K562 (cell line): ENCODE measurements at regions not wholly inside any gene's neighbourhood (a gene's known extent, or its start where the extent isn't known, plus 50 kb on each side); places are given as distances from the start of the nearest gene placed in this dataset.

Source experiments
- ATAC-seq: fragments of 200-7000 bp; cut with Tn5 transposase; 3 replicates; pipeline ENCODE4 v1.9.1; 2020; ENCODE audit warnings: moderate library complexity
- BruUV-seq: library from RNA; stranded (reverse); fragments of 400-500 nt; replicated peaks from 2 replicates; lab custom pipeline; 2021; lab: Mats Ljungman, UMichigan
- CTCF ChIA-PET: fragments of 300-600 bp; formaldehyde crosslinking; extraction: SDS; loops from one replicate; lab custom pipeline; 2021; ENCODE audit warnings: low intra/inter-chr PET ratio; lab: Yijun Ruan, JAX
- POLR2A ChIA-PET: fragments of 300-600, 350-650 bp; sonication (Branson Sonifier 250); formaldehyde crosslinking; extraction: SDS; loops from one replicate; lab custom pipeline; 2021; ENCODE audit warnings: antibody characterized with exemption, inconsistent platforms; lab: Yijun Ruan, JAX
- DNase-seq, 4 experiments: peaks; one replicate each; pipeline versions ENCODE4 v3.0.0 to v3.0.0-alpha.2; 2011 to 2018; ENCODE audit warnings: low spot score in 3 of 4, mixed read lengths in 3 of 4; ENCODE audit errors: extremely low read depth in 1 of 4
- FAIRE-seq: peaks from 2 replicates; lab custom pipeline; 2011; peaks lifted over from hg19 to GRCh38; lab: Jason Lieb, UNC
- H2AFZ ChIP-seq: 2 replicates; pipeline ENCODE4 v1.6.0; 2011; ENCODE audit warnings: low read depth, low read length, control low read depth, inconsistent platforms
- H3K27ac ChIP-seq: fragments of 200-600 bp; 3 replicates; pipeline ENCODE4 v1.8.0; 2011; ENCODE audit warnings: low read depth, mild to moderate bottlenecking, control low read depth, inconsistent platforms, low read length, moderate library complexity, mixed read lengths; ENCODE audit errors: extremely low read depth
- H3K27me3 ChIP-seq, 2 experiments: fragments of 300-600 bp in 1 of 2; 2 replicates in 1 of 2; 3 replicates in 1 of 2; pipeline versions ENCODE4 v1.6.0 to v1.8.0; 2011; ENCODE audit warnings: inconsistent platforms in 2 of 2, low read length in 2 of 2, mild to moderate bottlenecking in 1 of 2, mixed read lengths in 1 of 2, moderate library complexity in 1 of 2; ENCODE audit not compliant: control insufficient read depth in 2 of 2, insufficient read depth in 2 of 2
- H3K36me3 ChIP-seq: fragments of 300-600 bp; 3 replicates; pipeline ENCODE4 v1.8.0; 2011; ENCODE audit warnings: mild to moderate bottlenecking, low read length, inconsistent platforms; ENCODE audit not compliant: control insufficient read depth, insufficient read depth
- H3K4me1 ChIP-seq, 2 experiments: fragments of 200-600 bp in 1 of 2; replicated peaks in 1 of 2; 2 replicates in 1 of 2; 3 replicates in 1 of 2; pipeline versions ENCODE4 v1.5.1 to v1.8.0; 2011; ENCODE audit warnings: inconsistent platforms in 2 of 2, low read length in 2 of 2, mild to moderate bottlenecking in 1 of 2, mixed read lengths in 1 of 2, moderate library complexity in 1 of 2; ENCODE audit not compliant: control insufficient read depth in 2 of 2, insufficient read depth in 2 of 2
- H3K4me2 ChIP-seq: 2 replicates; pipeline ENCODE4 v1.6.1; 2011; ENCODE audit warnings: low read length, control low read depth, inconsistent platforms, mixed read lengths; ENCODE audit not compliant: insufficient read depth
- H3K4me3 ChIP-seq: fragments of 200-600 bp; sonication (generic), shearing (Covaris generic); 2 replicates; pipeline ENCODE4 v1.5.1; 2016; ENCODE audit warnings: control low read depth, inconsistent platforms
- H3K79me2 ChIP-seq: fragments of 200-600 bp; 3 replicates; pipeline ENCODE4 v1.8.0; 2011; ENCODE audit warnings: low read length, inconsistent platforms; ENCODE audit not compliant: control insufficient read depth, insufficient read depth
- H3K9ac ChIP-seq, 2 experiments: 2 replicates each; pipeline versions ENCODE4 v1.6.0 to v1.6.1; 2011; ENCODE audit warnings: low read depth in 2 of 2, low read length in 2 of 2, control low read depth in 1 of 2, inconsistent platforms in 1 of 2, mild to moderate bottlenecking in 1 of 2, mixed read lengths in 1 of 2; ENCODE audit not compliant: insufficient read depth in 1 of 2
- H3K9me1 ChIP-seq: one replicate; pipeline ENCODE4 v1.6.0; 2011; ENCODE audit warnings: inconsistent platforms, mild to moderate bottlenecking, low read length, moderate library complexity; ENCODE audit not compliant: control insufficient read depth, insufficient read depth
- H3K9me3 ChIP-seq: replicated peaks from 2 replicates; pipeline ENCODE4 v1.5.1; 2011; ENCODE audit warnings: low read depth, low read length, inconsistent platforms; ENCODE audit not compliant: control insufficient read depth, insufficient read depth
- H4K20me1 ChIP-seq: replicated peaks from 2 replicates; pipeline ENCODE4 v1.6.1; 2011; ENCODE audit warnings: low read length, inconsistent platforms, mixed read lengths; ENCODE audit not compliant: control insufficient read depth, insufficient read depth
- ARNT ChIP-seq, 2 experiments: fragments of 450-650 bp; IDR thresholded peaks; 2 replicates each; pipeline ENCODE4 v1.6.1; 2016; ENCODE audit warnings: mild to moderate bottlenecking in 1 of 2
- HNRNPH1 ChIP-seq: fragments of 200-400 bp; formaldehyde crosslinking; optimal IDR thresholded peaks from 2 replicates; pipeline ENCODE3; 2017; ENCODE audit warnings: low read depth, mild to moderate bottlenecking, low read length, moderate library complexity
- JUND ChIP-seq, 2 experiments: IDR thresholded peaks; 2 replicates in 1 of 2; 3 replicates in 1 of 2; pipeline ENCODE4 v1.6.1; 2011; ENCODE audit warnings: borderline replicate concordance in 2 of 2, low read depth in 2 of 2, low read length in 2 of 2, improper control_type of control experiment in 1 of 2, missing biosample characterization in 1 of 2, missing genetic modification characterization in 1 of 2, missing genetic modification reagents in 1 of 2
- NFATC3 ChIP-seq: fragments of 450-650 bp; IDR thresholded peaks from 2 replicates; pipeline ENCODE4 v1.6.1; 2017; ENCODE audit warnings: mild to moderate bottlenecking
- TFAM ChIP-seq: fragments of 250-450 bp; sonication (Bioruptor Pico); conservative IDR thresholded peaks from 2 replicates; pipeline ENCODE4 v1.5.0; 2021; ENCODE audit warnings: mild to moderate bottlenecking, moderate library complexity
- XRCC4 ChIP-seq: IDR thresholded peaks from one replicate; pipeline ENCODE4 v1.6.1; 2011; ENCODE audit not compliant: insufficient read depth, insufficient read length; ENCODE audit errors: extremely low read depth
- ZNF253 ChIP-seq: fragments of 250-450 bp; sonication (Bioruptor Pico); conservative IDR thresholded peaks from 2 replicates; pipeline ENCODE4 v1.6.1; 2021; ENCODE audit warnings: mild to moderate bottlenecking
- ZNF444 ChIP-seq: fragments of 250-450 bp; sonication (Bioruptor Pico); IDR thresholded peaks from 2 replicates; pipeline ENCODE4 v1.4.0; 2020; ENCODE audit warnings: mild to moderate bottlenecking, moderate library complexity
- ZNF696 ChIP-seq: fragments of 250-450 bp; sonication (Bioruptor Pico); conservative IDR thresholded peaks from 2 replicates; pipeline ENCODE4 v1.4.0; 2020; ENCODE audit warnings: mild to moderate bottlenecking, moderate library complexity
- ZNF766 ChIP-seq: fragments of 200-800 bp; sonication (Bioruptor generic); conservative IDR thresholded peaks from 2 replicates; pipeline ENCODE4 v1.6.1; 2016; ENCODE audit warnings: missing genetic modification characterization, missing compliant biosample characterization
- WGBS: fragments of 100-300 bp; shearing (Covaris generic); methylation state at CpG from one replicate; pipeline ENCODE4 v1.1.6; 2016; ENCODE audit warnings: low coverage, mixed read lengths; ENCODE audit not compliant: insufficient coverage; ENCODE audit errors: missing lambda C conversion rate; 5-methylcytosine and 5-hydroxymethylcytosine counted together
- in situ Hi-C: fragments of 300-500 bp; cut with MboI; formaldehyde crosslinking; loops from 4 replicates; pipeline ENCODE4 v1.15.0; 2018; ENCODE audit warnings: inconsistent platforms, mixed read lengths
- intact Hi-C: fragments of 100-400 bp; cut with micrococcal nuclease; formaldehyde crosslinking; loops from 2 replicates; pipeline ENCODE4 v1.14.2; 2022
- TF ChIP-seq, protein P1 (sequence below), 2 experiments: fragments of 150-350 bp in 1 of 2; IDR thresholded peaks; 2 replicates each; pipeline ENCODE4 v1.6.1; 2012 to 2016; ENCODE audit warnings: low read depth in 2 of 2, low read length in 2 of 2, mild to moderate bottlenecking in 1 of 2, moderate library complexity in 1 of 2
- TF ChIP-seq, protein P2 (sequence below): fragments of 450-650 bp; IDR thresholded peaks from 2 replicates; pipeline ENCODE4 v1.6.1; 2016; ENCODE audit warnings: mild to moderate bottlenecking
- TF ChIP-seq, protein P3 (sequence below): fragments of 200-400 bp; formaldehyde crosslinking; IDR thresholded peaks from 2 replicates; pipeline ENCODE4 v1.6.1; 2017; ENCODE audit warnings: mild to moderate bottlenecking, low read depth, low read length, moderate library complexity
- TF ChIP-seq, protein P4 (sequence below): fragments of 450-650 bp; formaldehyde crosslinking; IDR thresholded peaks from 2 replicates; pipeline ENCODE4 v1.4.0; 2022; ENCODE audit warnings: missing genetic modification characterization

DNA sequence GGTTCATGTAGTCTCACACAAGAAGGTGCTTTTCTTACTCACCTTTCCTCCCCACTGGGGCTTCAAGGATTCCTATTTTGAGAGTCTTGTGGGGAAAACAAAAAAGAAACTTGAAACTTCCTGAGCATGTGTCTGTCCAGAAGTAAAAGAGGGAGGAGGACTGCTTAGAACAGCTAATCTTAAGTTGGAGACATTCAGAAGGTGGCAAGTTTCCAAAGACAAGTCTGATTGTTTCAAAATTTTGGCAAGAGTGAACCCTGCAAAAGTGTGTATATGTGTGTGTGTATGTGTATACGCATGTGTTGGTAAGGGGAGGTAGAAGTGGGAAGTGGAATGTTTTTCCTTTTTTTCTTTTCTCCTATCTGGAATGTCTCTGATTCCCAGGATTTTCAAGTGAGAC lies 189.0 kb upstream of the FRMPD4 start:
- Histone ChIP-seq H3K4me2 (no peak overlapping the region), H3K79me2 (no peaks in the 10 kb centered on the region), H3K9me1 (no peaks in the 10 kb centered on the region), H3K27ac (no peak overlapping the region), H4K20me1 (no peaks in the 10 kb centered on the region), H3K9me3 (no peaks in the 10 kb centered on the region), H3K27me3 (no peaks in the 10 kb centered on the region), H3K4me3 (no peak overlapping the region), H2AFZ (no peak overlapping the region), H3K9ac (no peak overlapping the region), H3K4me1 (no peaks in the 10 kb centered on the region), H3K36me3 (no peaks in the 10 kb centered on the region)
- CTCF ChIA-PET: no interaction called here
- 0% methylated on average over 1 of the region's 1 CpG for WGBS
- intact Hi-C loops (no loop called here), in situ Hi-C loops (no loop called here)
- POLR2A ChIA-PET: no interaction called here
- FAIRE-seq: no peak
- no TSS peak for BruUV-seq
- ATAC-seq: no peak
- DNase-seq: no peak
- TF ChIP-seq, protein P1, sequence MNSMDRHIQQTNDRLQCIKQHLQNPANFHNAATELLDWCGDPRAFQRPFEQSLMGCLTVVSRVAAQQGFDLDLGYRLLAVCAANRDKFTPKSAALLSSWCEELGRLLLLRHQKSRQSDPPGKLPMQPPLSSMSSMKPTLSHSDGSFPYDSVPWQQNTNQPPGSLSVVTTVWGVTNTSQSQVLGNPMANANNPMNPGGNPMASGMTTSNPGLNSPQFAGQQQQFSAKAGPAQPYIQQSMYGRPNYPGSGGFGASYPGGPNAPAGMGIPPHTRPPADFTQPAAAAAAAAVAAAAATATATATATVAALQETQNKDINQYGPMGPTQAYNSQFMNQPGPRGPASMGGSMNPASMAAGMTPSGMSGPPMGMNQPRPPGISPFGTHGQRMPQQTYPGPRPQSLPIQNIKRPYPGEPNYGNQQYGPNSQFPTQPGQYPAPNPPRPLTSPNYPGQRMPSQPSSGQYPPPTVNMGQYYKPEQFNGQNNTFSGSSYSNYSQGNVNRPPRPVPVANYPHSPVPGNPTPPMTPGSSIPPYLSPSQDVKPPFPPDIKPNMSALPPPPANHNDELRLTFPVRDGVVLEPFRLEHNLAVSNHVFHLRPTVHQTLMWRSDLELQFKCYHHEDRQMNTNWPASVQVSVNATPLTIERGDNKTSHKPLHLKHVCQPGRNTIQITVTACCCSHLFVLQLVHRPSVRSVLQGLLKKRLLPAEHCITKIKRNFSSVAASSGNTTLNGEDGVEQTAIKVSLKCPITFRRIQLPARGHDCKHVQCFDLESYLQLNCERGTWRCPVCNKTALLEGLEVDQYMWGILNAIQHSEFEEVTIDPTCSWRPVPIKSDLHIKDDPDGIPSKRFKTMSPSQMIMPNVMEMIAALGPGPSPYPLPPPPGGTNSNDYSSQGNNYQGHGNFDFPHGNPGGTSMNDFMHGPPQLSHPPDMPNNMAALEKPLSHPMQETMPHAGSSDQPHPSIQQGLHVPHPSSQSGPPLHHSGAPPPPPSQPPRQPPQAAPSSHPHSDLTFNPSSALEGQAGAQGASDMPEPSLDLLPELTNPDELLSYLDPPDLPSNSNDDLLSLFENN (IDR thresholded peaks at IDR 0.05; ENCODE audit: low read depth in 2 of 2, low read length in 2 of 2): no peak
- TF ChIP-seq ZNF253 (no peak), JUND (IDR thresholded peaks at IDR 0.05; ENCODE audit: borderline replicate concordance, low read depth, low read length) (no peak), JUND (tag; IDR thresholded peaks at IDR 0.05; ENCODE audit: borderline replicate concordance, low read depth, low read length) (no peak), NFATC3 (no peak), TFAM (CRISPR knock-in tag) (no peak), ZNF766 (CRISPR knock-in tag) (no peak), XRCC4 (no peak), ZNF444 (CRISPR knock-in tag) (no peak), HNRNPH1 (no peak), ZNF696 (no peak), ARNT (IDR thresholded peaks at IDR 0.05) (no peak)
- TF ChIP-seq, protein P2, sequence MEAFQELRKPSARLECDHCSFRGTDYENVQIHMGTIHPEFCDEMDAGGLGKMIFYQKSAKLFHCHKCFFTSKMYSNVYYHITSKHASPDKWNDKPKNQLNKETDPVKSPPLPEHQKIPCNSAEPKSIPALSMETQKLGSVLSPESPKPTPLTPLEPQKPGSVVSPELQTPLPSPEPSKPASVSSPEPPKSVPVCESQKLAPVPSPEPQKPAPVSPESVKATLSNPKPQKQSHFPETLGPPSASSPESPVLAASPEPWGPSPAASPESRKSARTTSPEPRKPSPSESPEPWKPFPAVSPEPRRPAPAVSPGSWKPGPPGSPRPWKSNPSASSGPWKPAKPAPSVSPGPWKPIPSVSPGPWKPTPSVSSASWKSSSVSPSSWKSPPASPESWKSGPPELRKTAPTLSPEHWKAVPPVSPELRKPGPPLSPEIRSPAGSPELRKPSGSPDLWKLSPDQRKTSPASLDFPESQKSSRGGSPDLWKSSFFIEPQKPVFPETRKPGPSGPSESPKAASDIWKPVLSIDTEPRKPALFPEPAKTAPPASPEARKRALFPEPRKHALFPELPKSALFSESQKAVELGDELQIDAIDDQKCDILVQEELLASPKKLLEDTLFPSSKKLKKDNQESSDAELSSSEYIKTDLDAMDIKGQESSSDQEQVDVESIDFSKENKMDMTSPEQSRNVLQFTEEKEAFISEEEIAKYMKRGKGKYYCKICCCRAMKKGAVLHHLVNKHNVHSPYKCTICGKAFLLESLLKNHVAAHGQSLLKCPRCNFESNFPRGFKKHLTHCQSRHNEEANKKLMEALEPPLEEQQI: no peak
- TF ChIP-seq, protein P3, sequence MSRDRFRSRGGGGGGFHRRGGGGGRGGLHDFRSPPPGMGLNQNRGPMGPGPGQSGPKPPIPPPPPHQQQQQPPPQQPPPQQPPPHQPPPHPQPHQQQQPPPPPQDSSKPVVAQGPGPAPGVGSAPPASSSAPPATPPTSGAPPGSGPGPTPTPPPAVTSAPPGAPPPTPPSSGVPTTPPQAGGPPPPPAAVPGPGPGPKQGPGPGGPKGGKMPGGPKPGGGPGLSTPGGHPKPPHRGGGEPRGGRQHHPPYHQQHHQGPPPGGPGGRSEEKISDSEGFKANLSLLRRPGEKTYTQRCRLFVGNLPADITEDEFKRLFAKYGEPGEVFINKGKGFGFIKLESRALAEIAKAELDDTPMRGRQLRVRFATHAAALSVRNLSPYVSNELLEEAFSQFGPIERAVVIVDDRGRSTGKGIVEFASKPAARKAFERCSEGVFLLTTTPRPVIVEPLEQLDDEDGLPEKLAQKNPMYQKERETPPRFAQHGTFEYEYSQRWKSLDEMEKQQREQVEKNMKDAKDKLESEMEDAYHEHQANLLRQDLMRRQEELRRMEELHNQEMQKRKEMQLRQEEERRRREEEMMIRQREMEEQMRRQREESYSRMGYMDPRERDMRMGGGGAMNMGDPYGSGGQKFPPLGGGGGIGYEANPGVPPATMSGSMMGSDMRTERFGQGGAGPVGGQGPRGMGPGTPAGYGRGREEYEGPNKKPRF: no peak
- TF ChIP-seq, protein P4, sequence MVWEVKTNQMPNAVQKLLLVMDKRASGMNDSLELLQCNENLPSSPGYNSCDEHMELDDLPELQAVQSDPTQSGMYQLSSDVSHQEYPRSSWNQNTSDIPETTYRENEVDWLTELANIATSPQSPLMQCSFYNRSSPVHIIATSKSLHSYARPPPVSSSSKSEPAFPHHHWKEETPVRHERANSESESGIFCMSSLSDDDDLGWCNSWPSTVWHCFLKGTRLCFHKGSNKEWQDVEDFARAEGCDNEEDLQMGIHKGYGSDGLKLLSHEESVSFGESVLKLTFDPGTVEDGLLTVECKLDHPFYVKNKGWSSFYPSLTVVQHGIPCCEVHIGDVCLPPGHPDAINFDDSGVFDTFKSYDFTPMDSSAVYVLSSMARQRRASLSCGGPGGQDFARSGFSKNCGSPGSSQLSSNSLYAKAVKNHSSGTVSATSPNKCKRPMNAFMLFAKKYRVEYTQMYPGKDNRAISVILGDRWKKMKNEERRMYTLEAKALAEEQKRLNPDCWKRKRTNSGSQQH (CRISPR knock-in tag): no peak
